SK-N-SH treated with all-trans-retinoic acid at 6 μM for 48 hours (cell line): ENCODE measurements at regions not wholly inside any gene's neighbourhood (a gene's known extent, or its start where the extent isn't known, plus 50 kb on each side); places are given as distances from the start of the nearest gene placed in this dataset.

ENCODE experiments used
- ATAC-seq: fragments of 200-7000 bp; cut with Tn5 transposase; 3 replicates; pipeline ENCODE4 v1.9.1; 2020; ENCODE audit warnings: mild to moderate bottlenecking, moderate library complexity
- ARNTL ChIP-seq: fragments of 450-650 bp; formaldehyde crosslinking; IDR thresholded peaks from 2 replicates; pipeline ENCODE4 v1.5.0; 2020; ENCODE audit warnings: low read depth, mild to moderate bottlenecking, moderate library complexity, borderline replicate concordance
- BACH2 ChIP-seq: fragments of 250-450 bp; sonication (Bioruptor Pico); IDR thresholded peaks from 2 replicates; pipeline ENCODE4 v1.9.0; 2021; ENCODE audit warnings: mild to moderate bottlenecking, borderline replicate concordance
- CSRNP3 ChIP-seq: fragments of 250-450 bp; sonication (Bioruptor Pico); IDR thresholded peaks from 2 replicates; pipeline ENCODE4 v1.5.1; 2021; ENCODE audit warnings: mild to moderate bottlenecking, moderate library complexity
- ESRRG ChIP-seq: fragments of 250-450 bp; sonication (Bioruptor Pico); IDR thresholded peaks from 2 replicates; pipeline ENCODE4 v1.6.1; 2021; ENCODE audit warnings: mild to moderate bottlenecking
- OSR1 ChIP-seq: fragments of 250-450 bp; sonication (Bioruptor Pico); IDR thresholded peaks from 2 replicates; pipeline ENCODE4 v1.8.0; 2022; ENCODE audit warnings: moderate library complexity, mild to moderate bottlenecking, inconsistent platforms
- PATZ1 ChIP-seq: fragments of 250-450 bp; sonication (Bioruptor Pico); IDR thresholded peaks from 2 replicates; pipeline ENCODE4 v1.8.0; 2020; ENCODE audit warnings: mild to moderate bottlenecking, moderate library complexity, borderline replicate concordance
- POU6F1 ChIP-seq: fragments of 250-450 bp; sonication (Bioruptor Pico); IDR thresholded peaks from 2 replicates; pipeline ENCODE4 v1.8.0; 2021; ENCODE audit warnings: low read depth, mild to moderate bottlenecking, moderate library complexity, borderline replicate concordance
- RARB ChIP-seq: fragments of 250-450 bp; sonication (Bioruptor Pico); IDR thresholded peaks from 2 replicates; pipeline ENCODE4 v1.8.0; 2021; ENCODE audit warnings: mild to moderate bottlenecking, moderate library complexity
- SNAI2 ChIP-seq: fragments of 250-450 bp; sonication (Bioruptor Pico); IDR thresholded peaks from 2 replicates; pipeline ENCODE4 v1.5.0; 2020; ENCODE audit warnings: mild to moderate bottlenecking, moderate library complexity
- TCF4 ChIP-seq: fragments of 250-450 bp; sonication (Bioruptor Pico); IDR thresholded peaks from 2 replicates; pipeline ENCODE4 v1.8.0; 2021; ENCODE audit warnings: mild to moderate bottlenecking, moderate library complexity, borderline replicate concordance
- TOX ChIP-seq: fragments of 250-450 bp; sonication (Bioruptor Pico); IDR thresholded peaks from 2 replicates; pipeline ENCODE4 v1.8.0; 2021; ENCODE audit warnings: mild to moderate bottlenecking, moderate library complexity, borderline replicate concordance
- ZC3H10 ChIP-seq: fragments of 250-450 bp; sonication (Bioruptor Pico); IDR thresholded peaks from 2 replicates; pipeline ENCODE4 v1.5.1; 2021; ENCODE audit warnings: mild to moderate bottlenecking, moderate library complexity
- ZFP3 ChIP-seq: fragments of 250-450 bp; sonication (Bioruptor Pico); IDR thresholded peaks from 2 replicates; pipeline ENCODE4 v1.5.0; 2020; ENCODE audit warnings: mild to moderate bottlenecking, moderate library complexity
- ZNF565 ChIP-seq: fragments of 450-650 bp; formaldehyde crosslinking; conservative IDR thresholded peaks from 2 replicates; pipeline ENCODE4 v1.5.0; 2020; ENCODE audit warnings: low read depth, mild to moderate bottlenecking, moderate library complexity
- ZNF8 ChIP-seq: fragments of 450-650 bp; formaldehyde crosslinking; IDR thresholded peaks from 2 replicates; pipeline ENCODE4 v1.5.0; 2020; ENCODE audit warnings: mild to moderate bottlenecking, moderate library complexity
- TF ChIP-seq, protein P1 (sequence below): fragments of 250-450 bp; sonication (Bioruptor Pico); IDR thresholded peaks from 2 replicates; pipeline ENCODE4 v1.5.0; 2020; ENCODE audit warnings: mild to moderate bottlenecking, moderate library complexity
- TF ChIP-seq, protein P2 (sequence below): fragments of 250-450 bp; sonication (Bioruptor Pico); IDR thresholded peaks from 2 replicates; pipeline ENCODE4 v1.5.1; 2020; ENCODE audit warnings: low read depth, mild to moderate bottlenecking, moderate library complexity

DNA sequence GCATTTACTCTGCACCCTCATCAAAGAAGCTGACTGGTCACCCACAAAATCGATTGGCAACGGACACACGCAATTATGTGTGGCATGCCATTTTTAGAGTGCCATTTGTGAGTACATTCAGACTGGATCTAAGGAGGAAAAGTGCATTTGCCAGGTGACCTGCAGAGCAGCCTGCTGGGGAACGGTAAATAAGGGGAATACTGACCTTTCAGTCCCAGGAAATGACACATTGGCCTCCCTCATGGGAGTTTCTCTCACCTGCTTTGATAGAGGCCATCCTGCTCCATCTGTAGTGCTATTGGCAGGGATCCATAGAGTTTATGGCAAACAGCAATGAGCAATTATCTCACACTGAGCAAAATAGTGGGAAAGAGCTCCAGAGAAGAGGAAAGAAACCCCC, 127.8 kb downstream of the DDX53 start:
- TF ChIP-seq ZNF8 (CRISPR knock-in tag) = no peak
- TF ChIP-seq, all 23 proteins: peak for 0
- ATAC-seq = no peak

DNA sequence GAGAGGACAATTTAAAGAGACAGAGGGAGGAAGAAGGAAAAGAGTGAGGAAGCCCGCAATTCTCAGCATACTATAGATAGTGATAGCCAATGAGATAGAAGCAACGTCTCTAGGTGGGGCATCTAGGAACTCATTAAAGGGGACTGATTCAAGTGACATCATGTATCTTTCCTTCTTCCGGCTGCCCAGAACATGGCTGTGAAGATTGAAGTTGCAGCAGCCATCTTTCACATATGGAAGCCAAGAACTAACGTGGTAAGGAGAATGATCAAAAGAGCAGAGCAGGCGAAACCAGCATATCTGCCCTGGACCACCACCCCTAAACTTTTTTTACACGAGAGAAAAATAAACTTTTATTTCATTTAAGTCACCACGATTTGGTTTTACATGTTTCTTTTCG, 133.8 kb downstream of the DDX53 start:
- ATAC-seq = no peak
- TF ChIP-seq, protein P1, sequence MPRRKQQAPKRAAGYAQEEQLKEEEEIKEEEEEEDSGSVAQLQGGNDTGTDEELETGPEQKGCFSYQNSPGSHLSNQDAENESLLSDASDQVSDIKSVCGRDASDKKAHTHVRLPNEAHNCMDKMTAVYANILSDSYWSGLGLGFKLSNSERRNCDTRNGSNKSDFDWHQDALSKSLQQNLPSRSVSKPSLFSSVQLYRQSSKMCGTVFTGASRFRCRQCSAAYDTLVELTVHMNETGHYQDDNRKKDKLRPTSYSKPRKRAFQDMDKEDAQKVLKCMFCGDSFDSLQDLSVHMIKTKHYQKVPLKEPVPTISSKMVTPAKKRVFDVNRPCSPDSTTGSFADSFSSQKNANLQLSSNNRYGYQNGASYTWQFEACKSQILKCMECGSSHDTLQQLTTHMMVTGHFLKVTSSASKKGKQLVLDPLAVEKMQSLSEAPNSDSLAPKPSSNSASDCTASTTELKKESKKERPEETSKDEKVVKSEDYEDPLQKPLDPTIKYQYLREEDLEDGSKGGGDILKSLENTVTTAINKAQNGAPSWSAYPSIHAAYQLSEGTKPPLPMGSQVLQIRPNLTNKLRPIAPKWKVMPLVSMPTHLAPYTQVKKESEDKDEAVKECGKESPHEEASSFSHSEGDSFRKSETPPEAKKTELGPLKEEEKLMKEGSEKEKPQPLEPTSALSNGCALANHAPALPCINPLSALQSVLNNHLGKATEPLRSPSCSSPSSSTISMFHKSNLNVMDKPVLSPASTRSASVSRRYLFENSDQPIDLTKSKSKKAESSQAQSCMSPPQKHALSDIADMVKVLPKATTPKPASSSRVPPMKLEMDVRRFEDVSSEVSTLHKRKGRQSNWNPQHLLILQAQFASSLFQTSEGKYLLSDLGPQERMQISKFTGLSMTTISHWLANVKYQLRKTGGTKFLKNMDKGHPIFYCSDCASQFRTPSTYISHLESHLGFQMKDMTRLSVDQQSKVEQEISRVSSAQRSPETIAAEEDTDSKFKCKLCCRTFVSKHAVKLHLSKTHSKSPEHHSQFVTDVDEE (CRISPR knock-in tag) = no peak
- no peak for TF ChIP-seq TOX (CRISPR knock-in tag)
- no peak for TF ChIP-seq PATZ1
- TF ChIP-seq, protein P2, sequence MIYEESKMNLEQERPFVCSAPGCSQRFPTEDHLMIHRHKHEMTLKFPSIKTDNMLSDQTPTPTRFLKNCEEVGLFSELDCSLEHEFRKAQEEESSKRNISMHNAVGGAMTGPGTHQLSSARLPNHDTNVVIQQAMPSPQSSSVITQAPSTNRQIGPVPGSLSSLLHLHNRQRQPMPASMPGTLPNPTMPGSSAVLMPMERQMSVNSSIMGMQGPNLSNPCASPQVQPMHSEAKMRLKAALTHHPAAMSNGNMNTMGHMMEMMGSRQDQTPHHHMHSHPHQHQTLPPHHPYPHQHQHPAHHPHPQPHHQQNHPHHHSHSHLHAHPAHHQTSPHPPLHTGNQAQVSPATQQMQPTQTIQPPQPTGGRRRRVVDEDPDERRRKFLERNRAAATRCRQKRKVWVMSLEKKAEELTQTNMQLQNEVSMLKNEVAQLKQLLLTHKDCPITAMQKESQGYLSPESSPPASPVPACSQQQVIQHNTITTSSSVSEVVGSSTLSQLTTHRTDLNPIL (CRISPR knock-in tag) = no peak
- TF ChIP-seq ZNF565 (CRISPR knock-in tag) = no peak
- no peak for TF ChIP-seq ZFP3 (CRISPR knock-in tag)
- TF ChIP-seq ARNTL = no peak
- TF ChIP-seq RARB = no peak

DNA sequence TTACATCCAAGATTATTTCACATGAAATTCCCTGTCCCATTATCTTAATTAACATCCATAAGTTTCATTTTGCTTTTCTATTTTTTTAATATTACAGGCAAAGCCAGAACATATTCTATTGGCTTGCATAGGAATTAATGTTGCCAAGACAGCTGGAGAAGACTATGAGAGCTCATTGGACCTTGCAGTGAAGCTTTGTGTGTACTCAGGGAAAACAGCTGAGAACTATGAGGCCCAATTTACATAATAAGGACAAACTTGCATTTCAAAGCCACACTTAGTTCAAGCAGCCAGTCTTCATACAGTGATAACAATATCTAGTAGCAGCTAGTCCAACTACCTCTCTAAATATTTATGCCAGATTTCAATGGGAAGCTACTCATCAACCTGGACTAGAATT, 134.4 kb downstream of the DDX53 start:
- no peak for ATAC-seq
- TF ChIP-seq ZC3H10 (CRISPR knock-in tag) (no peak), ARNTL (no peak), ZNF565 (CRISPR knock-in tag) (no peak), POU6F1 (CRISPR knock-in tag) (no peak), SNAI2 (CRISPR knock-in tag) (no peak), TCF4 (no peak), BACH2 (no peak)

DNA sequence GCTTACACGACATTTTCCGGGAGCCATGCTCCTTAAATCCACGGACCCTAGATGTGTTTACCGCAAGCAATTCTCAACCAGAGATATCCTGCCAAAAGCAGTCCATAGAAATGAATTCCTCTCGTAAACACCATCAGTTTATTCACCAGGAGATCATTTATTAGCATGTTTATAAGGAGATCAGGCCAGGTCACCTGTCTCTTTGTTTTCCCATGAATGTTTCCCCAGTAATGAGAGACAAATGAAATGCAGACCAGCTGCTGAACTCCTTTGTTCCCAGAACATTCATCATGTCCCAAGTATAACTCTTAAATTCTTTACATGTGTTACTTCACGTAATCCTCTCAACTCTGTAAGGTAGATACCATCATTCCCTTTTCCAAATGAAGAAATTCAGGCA, 137.1 kb downstream of the DDX53 start:
- ATAC-seq = no peak
- TF ChIP-seq ARNTL (no peak), OSR1 (CRISPR knock-in tag) (no peak), POU6F1 (CRISPR knock-in tag) (no peak), ZFP3 (CRISPR knock-in tag) (no peak), ESRRG (CRISPR knock-in tag) (no peak), SNAI2 (CRISPR knock-in tag) (no peak), CSRNP3 (CRISPR knock-in tag) (no peak)
- TF ChIP-seq, protein P1 (CRISPR knock-in tag) = no peak
- TF ChIP-seq, protein P2 (CRISPR knock-in tag) = no peak
